ENCODE measurements at regions not wholly inside any gene's neighbourhood (a gene's known extent, or its start where the extent isn't known, plus 50 kb on each side); places are given as distances from the start of the nearest gene placed in this dataset.
"Not testable (repeated sequence)": the region's sequence is repeated elsewhere in the genome, so short reads cannot be mapped to it uniquely, and the experiment has no call there.

- CTCF ChIA-PET (ENCODE audit: partially characterized antibody); H3K4me1 ChIP-seq (replicated peaks in 1 of 4; ENCODE audit: control insufficient read depth in 3 of 4, insufficient read depth in 4 of 4, low read length in 3 of 4); H2BK12ac ChIP-seq (ENCODE audit: low read depth, low read length); H2BK120ac ChIP-seq (replicated peaks; ENCODE audit: low read depth, low read length); DNase-seq (ENCODE audit: low read depth in 1 of 2, low spot score in 2 of 2); H3K9ac ChIP-seq (replicated peaks in 1 of 4; ENCODE audit: extremely low read depth in 1 of 4, low read depth in 3 of 4, low read length in 3 of 4); H3K23me2 ChIP-seq (ENCODE audit: low read depth, low read length); H3K14ac ChIP-seq (ENCODE audit: insufficient read length); H2AK5ac ChIP-seq (ENCODE audit: low read depth, low read length); H3K36me3 ChIP-seq (ENCODE audit: control insufficient read depth in 2 of 4, insufficient read depth in 4 of 4, low read length in 3 of 4); POLR2A ChIA-PET (ENCODE audit: partially characterized antibody); H3K79me1 ChIP-seq (ENCODE audit: low read depth, low read length); H4K5ac ChIP-seq (ENCODE audit: insufficient read length, low read depth, low read length); H3K27me3 ChIP-seq (replicated peaks in 1 of 4; ENCODE audit: control insufficient read depth in 3 of 4, extremely low read depth in 1 of 4, insufficient read depth in 3 of 4, low read length in 3 of 4); H2BK20ac ChIP-seq (ENCODE audit: low read length); H3K23ac ChIP-seq (ENCODE audit: insufficient read length); H2BK5ac ChIP-seq (ENCODE audit: low read depth, low read length); H4K20me1 ChIP-seq (replicated peaks in 1 of 2; ENCODE audit: control insufficient read depth in 1 of 2, insufficient read depth in 2 of 2, low read length in 2 of 2); H3K56ac ChIP-seq (replicated peaks; ENCODE audit: insufficient read length, low read depth, low read length); H3K4me3 ChIP-seq (ENCODE audit: extremely low read depth in 1 of 4, insufficient read depth in 2 of 4, low read depth in 3 of 4, low read length in 4 of 4); H4K91ac ChIP-seq (replicated peaks; ENCODE audit: insufficient read length, low read length); H3K4ac ChIP-seq (replicated peaks; ENCODE audit: insufficient read length, low read depth, low read length); FAIRE-seq; H4K8ac ChIP-seq (ENCODE audit: extremely low read depth, insufficient read depth, low read length); H3K79me2 ChIP-seq (ENCODE audit: control insufficient read depth in 1 of 2, insufficient read depth in 2 of 2, low read length in 2 of 2); H3K4me2 ChIP-seq (ENCODE audit: insufficient read depth in 1 of 2, low read depth in 2 of 2, low read length in 2 of 2); H3K9me3 ChIP-seq (ENCODE audit: insufficient read depth in 2 of 2, low read depth in 1 of 2, low read length in 1 of 2); H3K27ac ChIP-seq (ENCODE audit: low read depth, low read length); H3K18ac ChIP-seq (ENCODE audit: extremely low read depth, low read length); H2BK15ac ChIP-seq (ENCODE audit: low read length): not testable (repeated sequence)
- peak overlapping the region; percentile 66; the same call in 1 of the 2 replicates for H2AFZ ChIP-seq (ENCODE audit: low read length)
- WGBS, 2 experiments (ENCODE audit: extremely low coverage in 1 of 2, insufficient coverage in 1 of 2, insufficient read length in 1 of 2, insufficient replicate concordance in 2 of 2, low coverage in 1 of 2, low lambda C conversion rate in 2 of 2, missing lambda C conversion rate in 1 of 2) = 98% methylated on average over 9 of the region's 15 CpGs; no CpG with 5 or more reads in 1 of the 2 experiments
Measured at GRCh38 chr2:193836424-193837006, 1641.8 kb upstream of the TMEFF2 start.

GRCh38 chr2:193833895-193834294 is 1639.2 kb upstream of the TMEFF2 start:
- H3K4ac ChIP-seq (replicated peaks; ENCODE audit: insufficient read length, low read depth, low read length); H3K18ac ChIP-seq (ENCODE audit: extremely low read depth, low read length); H2BK12ac ChIP-seq (ENCODE audit: low read depth, low read length); H3K4me3 ChIP-seq (ENCODE audit: extremely low read depth in 1 of 4, insufficient read depth in 2 of 4, low read depth in 3 of 4, low read length in 4 of 4); H3K79me2 ChIP-seq (ENCODE audit: control insufficient read depth in 1 of 2, insufficient read depth in 2 of 2, low read length in 2 of 2); H2AFZ ChIP-seq (ENCODE audit: low read length); H2BK5ac ChIP-seq (ENCODE audit: low read depth, low read length); FAIRE-seq; H3K79me1 ChIP-seq (ENCODE audit: low read depth, low read length); H3K9me3 ChIP-seq (ENCODE audit: insufficient read depth in 2 of 2, low read depth in 1 of 2, low read length in 1 of 2); H3K27me3 ChIP-seq (replicated peaks in 1 of 4; ENCODE audit: control insufficient read depth in 3 of 4, extremely low read depth in 1 of 4, insufficient read depth in 3 of 4, low read length in 3 of 4); H2BK120ac ChIP-seq (replicated peaks; ENCODE audit: low read depth, low read length); CTCF ChIA-PET (ENCODE audit: partially characterized antibody); H3K9ac ChIP-seq (replicated peaks in 1 of 4; ENCODE audit: extremely low read depth in 1 of 4, low read depth in 3 of 4, low read length in 3 of 4); H3K23ac ChIP-seq (ENCODE audit: insufficient read length); H3K23me2 ChIP-seq (ENCODE audit: low read depth, low read length); H2AK5ac ChIP-seq (ENCODE audit: low read depth, low read length); H4K91ac ChIP-seq (replicated peaks; ENCODE audit: insufficient read length, low read length); H3K36me3 ChIP-seq (ENCODE audit: control insufficient read depth in 2 of 4, insufficient read depth in 4 of 4, low read length in 3 of 4); H4K20me1 ChIP-seq (replicated peaks in 1 of 2; ENCODE audit: control insufficient read depth in 1 of 2, insufficient read depth in 2 of 2, low read length in 2 of 2); H2BK15ac ChIP-seq (ENCODE audit: low read length); H4K8ac ChIP-seq (ENCODE audit: extremely low read depth, insufficient read depth, low read length); H3K4me2 ChIP-seq (ENCODE audit: insufficient read depth in 1 of 2, low read depth in 2 of 2, low read length in 2 of 2); H2BK20ac ChIP-seq (ENCODE audit: low read length); H3K4me1 ChIP-seq (replicated peaks in 1 of 4; ENCODE audit: control insufficient read depth in 3 of 4, insufficient read depth in 4 of 4, low read length in 3 of 4); H4K5ac ChIP-seq (ENCODE audit: insufficient read length, low read depth, low read length); H3K56ac ChIP-seq (replicated peaks; ENCODE audit: insufficient read length, low read depth, low read length); H3K14ac ChIP-seq (ENCODE audit: insufficient read length); H3K27ac ChIP-seq (ENCODE audit: low read depth, low read length); DNase-seq (ENCODE audit: low read depth in 1 of 2, low spot score in 2 of 2); POLR2A ChIA-PET (ENCODE audit: partially characterized antibody): not testable (repeated sequence)
- WGBS, 2 experiments (ENCODE audit: extremely low coverage in 1 of 2, insufficient coverage in 1 of 2, insufficient read length in 1 of 2, insufficient replicate concordance in 2 of 2, low coverage in 1 of 2, low lambda C conversion rate in 2 of 2, missing lambda C conversion rate in 1 of 2) = 60% methylated on average over 2 of the region's 2 CpGs; no CpG with 5 or more reads in 1 of the 2 experiments
